OCI-LY7 (cell line): ENCODE measurements at regions not wholly inside any gene's neighbourhood (a gene's known extent, or its start where the extent isn't known, plus 50 kb on each side); places are given as distances from the start of the nearest gene placed in this dataset.

Experiments used
- EZH2phosphoT487 ChIP-seq: fragments of 200-600 bp; sonication (generic); IDR thresholded peaks from 2 replicates; pipeline ENCODE4 v1.6.1; 2018; ENCODE audit warnings: low read depth, borderline replicate concordance, mild to moderate bottlenecking, mixed run types, antibody characterized with exemption, low read length, moderate library complexity, mixed read lengths
- TF ChIP-seq, protein P1 (sequence below): fragments of 200-600 bp; sonication (generic); conservative IDR thresholded peaks from 2 replicates; pipeline ENCODE4 v1.5.1; 2014; ENCODE audit warnings: mild to moderate bottlenecking, antibody characterized with exemption, low read length, moderate library complexity, mixed read lengths

DNA sequence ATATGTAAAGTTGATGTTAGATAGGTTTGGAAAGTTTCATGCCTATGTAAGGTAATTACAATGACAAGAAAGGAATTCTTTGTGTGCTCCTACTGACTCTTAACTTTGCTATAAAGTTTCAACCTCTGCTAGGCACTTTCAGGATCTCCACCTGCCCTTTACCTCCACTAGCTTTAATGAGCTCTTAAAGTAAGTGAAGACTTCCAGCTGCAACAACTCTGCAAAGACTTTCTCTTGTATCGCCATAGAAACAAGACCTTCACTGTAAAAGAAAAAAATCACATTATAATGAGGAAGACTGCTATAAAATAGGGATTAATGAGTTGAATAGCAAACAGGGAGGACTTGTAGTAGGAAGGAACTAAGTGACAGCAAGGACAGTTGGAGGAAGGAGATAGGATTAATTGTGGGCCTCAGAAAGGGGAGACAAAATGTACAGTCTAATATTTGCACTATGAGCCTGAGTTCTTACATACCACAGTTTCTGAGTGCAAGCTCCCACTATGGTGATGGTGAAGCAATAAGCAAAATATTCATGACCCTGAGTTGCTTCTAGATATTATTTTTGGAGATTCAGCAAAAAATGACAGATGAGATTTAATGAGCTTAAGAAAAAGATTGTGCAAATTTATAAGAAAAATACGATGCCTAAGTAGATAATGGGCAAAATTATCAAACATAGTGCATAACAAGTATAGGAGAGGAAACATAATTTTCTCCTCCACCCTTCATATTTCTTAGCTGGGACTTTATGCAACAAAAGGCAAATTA, 66.7 kb downstream of the DHRS2 start:
- TF ChIP-seq, protein P1, sequence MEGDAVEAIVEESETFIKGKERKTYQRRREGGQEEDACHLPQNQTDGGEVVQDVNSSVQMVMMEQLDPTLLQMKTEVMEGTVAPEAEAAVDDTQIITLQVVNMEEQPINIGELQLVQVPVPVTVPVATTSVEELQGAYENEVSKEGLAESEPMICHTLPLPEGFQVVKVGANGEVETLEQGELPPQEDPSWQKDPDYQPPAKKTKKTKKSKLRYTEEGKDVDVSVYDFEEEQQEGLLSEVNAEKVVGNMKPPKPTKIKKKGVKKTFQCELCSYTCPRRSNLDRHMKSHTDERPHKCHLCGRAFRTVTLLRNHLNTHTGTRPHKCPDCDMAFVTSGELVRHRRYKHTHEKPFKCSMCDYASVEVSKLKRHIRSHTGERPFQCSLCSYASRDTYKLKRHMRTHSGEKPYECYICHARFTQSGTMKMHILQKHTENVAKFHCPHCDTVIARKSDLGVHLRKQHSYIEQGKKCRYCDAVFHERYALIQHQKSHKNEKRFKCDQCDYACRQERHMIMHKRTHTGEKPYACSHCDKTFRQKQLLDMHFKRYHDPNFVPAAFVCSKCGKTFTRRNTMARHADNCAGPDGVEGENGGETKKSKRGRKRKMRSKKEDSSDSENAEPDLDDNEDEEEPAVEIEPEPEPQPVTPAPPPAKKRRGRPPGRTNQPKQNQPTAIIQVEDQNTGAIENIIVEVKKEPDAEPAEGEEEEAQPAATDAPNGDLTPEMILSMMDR = no peak
- no peak for TF ChIP-seq EZH2phosphoT487
